ENCODE measurements at regions not wholly inside any gene's neighbourhood (a gene's known extent, or its start where the extent isn't known, plus 50 kb on each side); places are given as distances from the start of the nearest gene placed in this dataset.

- DNase-seq (ENCODE audit: low read depth) = no peak
- no peak overlapping the region for H3K4me3 ChIP-seq (ENCODE audit: low read depth, low read length)
- TF ChIP-seq POLR2A (IDR thresholded peaks at IDR 0.05; ENCODE audit: extremely low read depth, insufficient read length) (no peak), CTCF (IDR thresholded peaks at IDR 0.05; ENCODE audit: low read depth, low read length) (no peak), MYC (IDR thresholded peaks at IDR 0.05; ENCODE audit: low read depth, low read length) (no peak), MAX (IDR thresholded peaks at IDR 0.05; ENCODE audit: low read depth, low read length) (no peak)
Measured at GRCh38 chr2:153074207-153074606, 355.8 kb downstream of the ARL6IP6 start.

- no peak for TF ChIP-seq CTCF (IDR thresholded peaks at IDR 0.05; ENCODE audit: low read depth, low read length)
- no peak for TF ChIP-seq POLR2A (IDR thresholded peaks at IDR 0.05; ENCODE audit: extremely low read depth, insufficient read length)
- no peak for TF ChIP-seq MYC (IDR thresholded peaks at IDR 0.05; ENCODE audit: low read depth, low read length)
- TF ChIP-seq MAX (IDR thresholded peaks at IDR 0.05; ENCODE audit: low read depth, low read length) = no peak
- no peak for DNase-seq (ENCODE audit: low read depth)
- H3K4me3 ChIP-seq (ENCODE audit: low read depth, low read length) = no peak overlapping the region
Measured at GRCh38 chr2:153072813-153073212, 354.4 kb downstream of the ARL6IP6 start.

- no peak for DNase-seq (ENCODE audit: low read depth)
- TF ChIP-seq CTCF (IDR thresholded peaks at IDR 0.05; ENCODE audit: low read depth, low read length) (no peak), MAX (IDR thresholded peaks at IDR 0.05; ENCODE audit: low read depth, low read length) (no peak), POLR2A (IDR thresholded peaks at IDR 0.05; ENCODE audit: extremely low read depth, insufficient read length) (no peak), MYC (IDR thresholded peaks at IDR 0.05; ENCODE audit: low read depth, low read length) (no peak)
- no peak overlapping the region for H3K4me3 ChIP-seq (ENCODE audit: low read depth, low read length)
Measured at GRCh38 chr2:153072077-153072476, 353.7 kb downstream of the ARL6IP6 start.

GRCh38 chr2:153071090-153071489, 352.7 kb downstream of the ARL6IP6 start:
- TF ChIP-seq CTCF (IDR thresholded peaks at IDR 0.05; ENCODE audit: low read depth, low read length) (no peak), MYC (IDR thresholded peaks at IDR 0.05; ENCODE audit: low read depth, low read length) (no peak)

GRCh38 chr2:153068915-153069314, 350.5 kb downstream of the ARL6IP6 start:
- no peak overlapping the region for H3K4me3 ChIP-seq (ENCODE audit: low read depth, low read length)
- TF ChIP-seq MAX (IDR thresholded peaks at IDR 0.05; ENCODE audit: low read depth, low read length) (no peak), MYC (IDR thresholded peaks at IDR 0.05; ENCODE audit: low read depth, low read length) (no peak), POLR2A (IDR thresholded peaks at IDR 0.05; ENCODE audit: extremely low read depth, insufficient read length) (no peak), CTCF (IDR thresholded peaks at IDR 0.05; ENCODE audit: low read depth, low read length) (no peak)
- DNase-seq (ENCODE audit: low read depth) = no peak

More at GRCh38 chr2:153071090-153071489, 352.7 kb downstream of the ARL6IP6 start:
- H3K4me3 ChIP-seq (ENCODE audit: low read depth, low read length) = no peak overlapping the region
- peak; percentile 3 for DNase-seq (ENCODE audit: low read depth)

- no peak for TF ChIP-seq MYC (IDR thresholded peaks at IDR 0.05; ENCODE audit: low read depth, low read length)
- TF ChIP-seq CTCF (IDR thresholded peaks at IDR 0.05; ENCODE audit: low read depth, low read length) = no peak
- no peak for TF ChIP-seq MAX (IDR thresholded peaks at IDR 0.05; ENCODE audit: low read depth, low read length)
- no peak for TF ChIP-seq POLR2A (IDR thresholded peaks at IDR 0.05; ENCODE audit: extremely low read depth, insufficient read length)
- no peak overlapping the region for H3K4me3 ChIP-seq (ENCODE audit: low read depth, low read length)
- no peak for DNase-seq (ENCODE audit: low read depth)
Measured at GRCh38 chr2:153068052-153068451, 349.6 kb downstream of the ARL6IP6 start.

All from NB4 (cell line).